ENCODE measurements at regions not wholly inside any gene's neighbourhood (a gene's known extent, or its start where the extent isn't known, plus 50 kb on each side); places are given as distances from the start of the nearest gene placed in this dataset.

- no peak for TF ChIP-seq CTCF (IDR thresholded peaks at IDR 0.05)
- TF ChIP-seq POLR2A (IDR thresholded peaks at IDR 0.05) = no peak
- TF ChIP-seq EP300 (IDR thresholded peaks at IDR 0.05) = no peak
- TF ChIP-seq POLR2AphosphoS5 (IDR thresholded peaks at IDR 0.05) = no peak
These were observed 307.1 kb upstream of the HSF2 start for GRCh38 chr6:122092366-122092765.

Data from stomach (tissue), 4 donors.